ENCODE measurements at regions not wholly inside any gene's neighbourhood (a gene's known extent, or its start where the extent isn't known, plus 50 kb on each side); places are given as distances from the start of the nearest gene placed in this dataset.

DNA sequence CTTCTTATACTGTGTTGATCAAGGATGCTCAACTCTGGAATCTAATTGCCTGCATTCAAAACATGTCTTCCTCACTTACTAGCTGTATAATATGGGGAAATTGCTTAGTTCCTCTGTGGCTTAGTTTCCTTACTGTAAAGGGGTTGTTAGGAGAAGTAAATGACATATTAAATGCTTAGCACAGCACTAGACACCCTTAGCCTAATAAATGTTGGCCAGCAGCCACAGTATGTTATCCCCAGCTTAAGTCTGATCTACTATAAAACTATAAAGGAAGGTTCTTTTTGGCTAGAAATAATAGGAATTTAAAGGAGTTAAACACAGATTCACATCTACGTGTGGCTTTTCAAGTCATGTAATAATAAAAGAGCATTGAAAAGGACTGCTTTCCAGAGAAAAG is 232.4 kb downstream of the PCSK1 start:
- TF ChIP-seq, protein P1, sequence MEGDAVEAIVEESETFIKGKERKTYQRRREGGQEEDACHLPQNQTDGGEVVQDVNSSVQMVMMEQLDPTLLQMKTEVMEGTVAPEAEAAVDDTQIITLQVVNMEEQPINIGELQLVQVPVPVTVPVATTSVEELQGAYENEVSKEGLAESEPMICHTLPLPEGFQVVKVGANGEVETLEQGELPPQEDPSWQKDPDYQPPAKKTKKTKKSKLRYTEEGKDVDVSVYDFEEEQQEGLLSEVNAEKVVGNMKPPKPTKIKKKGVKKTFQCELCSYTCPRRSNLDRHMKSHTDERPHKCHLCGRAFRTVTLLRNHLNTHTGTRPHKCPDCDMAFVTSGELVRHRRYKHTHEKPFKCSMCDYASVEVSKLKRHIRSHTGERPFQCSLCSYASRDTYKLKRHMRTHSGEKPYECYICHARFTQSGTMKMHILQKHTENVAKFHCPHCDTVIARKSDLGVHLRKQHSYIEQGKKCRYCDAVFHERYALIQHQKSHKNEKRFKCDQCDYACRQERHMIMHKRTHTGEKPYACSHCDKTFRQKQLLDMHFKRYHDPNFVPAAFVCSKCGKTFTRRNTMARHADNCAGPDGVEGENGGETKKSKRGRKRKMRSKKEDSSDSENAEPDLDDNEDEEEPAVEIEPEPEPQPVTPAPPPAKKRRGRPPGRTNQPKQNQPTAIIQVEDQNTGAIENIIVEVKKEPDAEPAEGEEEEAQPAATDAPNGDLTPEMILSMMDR (IDR thresholded peaks at IDR 0.05), result no peak
- TF ChIP-seq POLR2A (IDR thresholded peaks at IDR 0.05), result no peak
- TF ChIP-seq EP300 (IDR thresholded peaks at IDR 0.05; ENCODE audit: low read depth), result no peak
- TF ChIP-seq POLR2AphosphoS5 (IDR thresholded peaks at IDR 0.05), result no peak
